HG03457 (cell line): ENCODE measurements at regions not wholly inside any gene's neighbourhood (a gene's known extent, or its start where the extent isn't known, plus 50 kb on each side); places are given as distances from the start of the nearest gene placed in this dataset.
A peak's percentile ranks its signal among the peaks of the same experiment; 100 is the strongest.
"Not testable (repeated sequence)": the region's sequence is repeated elsewhere in the genome, so short reads cannot be mapped to it uniquely, and the experiment has no call there.

Experiments used
- ATAC-seq: cut with Tn5 transposase; IDR thresholded peaks from one replicate; pipeline ENCODE4 v1.9.1; 2021; ENCODE audit warnings: moderate number of reproducible peaks; ENCODE audit not compliant: unreplicated experiment

GRCh38 chr1:184889166-184889565 is 85.1 kb downstream of the NIBAN1 start:
- ATAC-seq = no peak

- no peak for ATAC-seq
Measured at GRCh38 chr1:184888505-184888904, 85.8 kb downstream of the NIBAN1 start.

GRCh38 chr1:184882957-184883815 is 91.1 kb downstream of the NIBAN1 start:
- ATAC-seq = no peak

GRCh38 chr1:184881941-184882913 is 92.1 kb downstream of the NIBAN1 start:
- ATAC-seq = no peak

- ATAC-seq = no peak
Measured at GRCh38 chr1:184879876-184880557, 94.3 kb downstream of the NIBAN1 start.

GRCh38 chr1:184878602-184879001 is 95.7 kb downstream of the NIBAN1 start:
- ATAC-seq = no peak

GRCh38 chr1:184878002-184878401 is 96.3 kb downstream of the NIBAN1 start:
- ATAC-seq = no peak

- ATAC-seq = not testable (repeated sequence)
Measured at GRCh38 chr1:184876015-184876414, 98.3 kb downstream of the NIBAN1 start.

- no peak for ATAC-seq
Measured at GRCh38 chr1:184875218-184875617, 99.1 kb downstream of the NIBAN1 start.

- no peak for ATAC-seq
Measured at GRCh38 chr1:184870319-184870718, 104.0 kb downstream of the NIBAN1 start.

GRCh38 chr1:184867866-184868689 is 106.2 kb downstream of the NIBAN1 start:
- ATAC-seq = no peak

GRCh38 chr1:184866991-184867788 is 107.1 kb downstream of the NIBAN1 start:
- peak; percentile 92 for ATAC-seq

- ATAC-seq = peak; percentile 24
Measured at GRCh38 chr1:184866586-184866985, 107.7 kb downstream of the NIBAN1 start.

- ATAC-seq = no peak
Measured at GRCh38 chr1:184865831-184866230, 108.5 kb downstream of the NIBAN1 start.

GRCh38 chr1:184861755-184862336 is 107.2 kb upstream of the EDEM3 start:
- ATAC-seq = no peak

- peak; percentile 49 for ATAC-seq
Measured at GRCh38 chr1:184860985-184861754, 106.5 kb upstream of the EDEM3 start.

- no peak for ATAC-seq
Measured at GRCh38 chr1:184860535-184860934, 105.9 kb upstream of the EDEM3 start.

GRCh38 chr1:184859381-184860105 is 104.9 kb upstream of the EDEM3 start:
- ATAC-seq = no peak
